ENCODE measurements at regions not wholly inside any gene's neighbourhood (a gene's known extent, or its start where the extent isn't known, plus 50 kb on each side); places are given as distances from the start of the nearest gene placed in this dataset.

GRCh38 chr16:17983847-17984639 is 352.5 kb downstream of the NPIPA8 start:
- no peak for TF ChIP-seq CTCF (IDR thresholded peaks at IDR 0.05)
- no peak for TF ChIP-seq EP300 (IDR thresholded peaks at IDR 0.05; ENCODE audit: low read depth)
- no peak for TF ChIP-seq POLR2AphosphoS5 (IDR thresholded peaks at IDR 0.05)
